ENCODE measurements at regions not wholly inside any gene's neighbourhood (a gene's known extent, or its start where the extent isn't known, plus 50 kb on each side); places are given as distances from the start of the nearest gene placed in this dataset.

DNA sequence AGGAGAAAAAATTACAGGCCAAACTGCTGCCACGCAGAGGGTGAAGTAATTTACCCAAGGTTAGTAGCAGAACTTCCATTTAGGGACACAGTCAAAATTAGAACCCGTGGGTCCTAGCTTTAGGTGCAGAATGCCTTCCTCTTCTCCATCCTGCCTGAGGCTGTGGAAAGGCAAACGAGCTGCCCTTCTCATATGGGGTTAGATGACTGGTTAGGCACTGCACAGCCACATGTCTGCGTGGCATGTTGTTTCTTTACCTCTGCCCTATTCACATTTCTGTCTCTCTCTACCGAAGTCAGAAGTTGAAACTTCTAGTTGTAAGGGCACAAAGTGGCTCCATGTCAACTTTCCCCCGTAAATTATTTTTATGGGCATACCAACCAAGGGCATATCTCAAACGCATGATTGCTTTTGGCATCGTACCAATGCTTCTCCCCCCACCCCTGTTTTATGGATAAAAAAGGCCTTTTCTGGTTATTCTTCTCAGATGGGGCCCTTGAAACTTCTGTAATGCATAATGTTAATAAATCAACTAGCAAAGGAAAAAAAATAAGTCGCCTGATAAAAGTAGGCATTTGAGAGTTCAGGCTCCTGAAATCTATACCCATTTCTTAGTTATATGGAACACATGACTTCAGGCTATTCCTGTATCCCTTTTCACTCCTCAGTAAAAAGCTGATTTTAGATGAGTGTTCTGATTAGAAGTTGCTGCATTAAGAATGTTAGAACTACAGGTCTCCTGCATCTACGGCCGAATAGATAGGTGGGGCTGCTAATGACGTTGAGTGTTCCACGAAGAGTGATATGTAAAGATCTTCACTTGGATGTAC lies 139.6 kb upstream of the NRIP1 start:
- in situ Hi-C loops (cut with HindIII; ENCODE audit: low pct_ligation_motif_present, low sequenced_read_pairs): no loop called here

DNA sequence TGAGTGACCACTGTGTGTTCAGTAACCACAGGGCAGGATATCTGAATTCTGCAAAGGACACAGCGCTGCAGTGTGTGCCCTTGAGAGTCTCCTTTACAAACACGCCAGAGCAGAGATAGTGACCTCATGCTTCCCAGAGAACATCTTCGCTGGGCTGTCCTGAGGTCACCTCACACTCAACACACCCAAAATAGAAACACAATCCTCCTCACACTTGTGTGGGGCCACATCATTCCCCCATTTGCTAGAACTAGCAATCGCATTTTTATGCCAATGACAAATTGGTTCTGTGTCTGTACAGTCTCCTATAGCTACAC lies 140.1 kb upstream of the NRIP1 start:
- DNase-seq: no peak
- TF ChIP-seq, protein P1, sequence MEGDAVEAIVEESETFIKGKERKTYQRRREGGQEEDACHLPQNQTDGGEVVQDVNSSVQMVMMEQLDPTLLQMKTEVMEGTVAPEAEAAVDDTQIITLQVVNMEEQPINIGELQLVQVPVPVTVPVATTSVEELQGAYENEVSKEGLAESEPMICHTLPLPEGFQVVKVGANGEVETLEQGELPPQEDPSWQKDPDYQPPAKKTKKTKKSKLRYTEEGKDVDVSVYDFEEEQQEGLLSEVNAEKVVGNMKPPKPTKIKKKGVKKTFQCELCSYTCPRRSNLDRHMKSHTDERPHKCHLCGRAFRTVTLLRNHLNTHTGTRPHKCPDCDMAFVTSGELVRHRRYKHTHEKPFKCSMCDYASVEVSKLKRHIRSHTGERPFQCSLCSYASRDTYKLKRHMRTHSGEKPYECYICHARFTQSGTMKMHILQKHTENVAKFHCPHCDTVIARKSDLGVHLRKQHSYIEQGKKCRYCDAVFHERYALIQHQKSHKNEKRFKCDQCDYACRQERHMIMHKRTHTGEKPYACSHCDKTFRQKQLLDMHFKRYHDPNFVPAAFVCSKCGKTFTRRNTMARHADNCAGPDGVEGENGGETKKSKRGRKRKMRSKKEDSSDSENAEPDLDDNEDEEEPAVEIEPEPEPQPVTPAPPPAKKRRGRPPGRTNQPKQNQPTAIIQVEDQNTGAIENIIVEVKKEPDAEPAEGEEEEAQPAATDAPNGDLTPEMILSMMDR (IDR thresholded peaks at IDR 0.05; ENCODE audit: low read depth, low read length, missing control alignments): no peak
- H3K36me3 ChIP-seq (replicated peaks): no peaks in the 10 kb centered on the region
- H3K27ac ChIP-seq: no peak overlapping the region
- no peaks in the 10 kb centered on the region for H3K27me3 ChIP-seq (replicated peaks)
- in situ Hi-C loops (cut with HindIII; ENCODE audit: low pct_ligation_motif_present, low sequenced_read_pairs): no loop called here
- no peak overlapping the region for H3K4me3 ChIP-seq (ENCODE audit: low read depth, low read length)

More for the DNA sequence above, 139.6 kb upstream of the NRIP1 start:
- no peaks in the 10 kb centered on the region for H3K36me3 ChIP-seq (replicated peaks)
- H3K27ac ChIP-seq: no peak overlapping the region
- no peaks in the 10 kb centered on the region for H3K27me3 ChIP-seq (replicated peaks)
- no peak for DNase-seq
- H3K4me3 ChIP-seq (ENCODE audit: low read depth, low read length): no peak overlapping the region
- TF ChIP-seq, protein P1 (IDR thresholded peaks at IDR 0.05; ENCODE audit: low read depth, low read length, missing control alignments): no peak

DNA sequence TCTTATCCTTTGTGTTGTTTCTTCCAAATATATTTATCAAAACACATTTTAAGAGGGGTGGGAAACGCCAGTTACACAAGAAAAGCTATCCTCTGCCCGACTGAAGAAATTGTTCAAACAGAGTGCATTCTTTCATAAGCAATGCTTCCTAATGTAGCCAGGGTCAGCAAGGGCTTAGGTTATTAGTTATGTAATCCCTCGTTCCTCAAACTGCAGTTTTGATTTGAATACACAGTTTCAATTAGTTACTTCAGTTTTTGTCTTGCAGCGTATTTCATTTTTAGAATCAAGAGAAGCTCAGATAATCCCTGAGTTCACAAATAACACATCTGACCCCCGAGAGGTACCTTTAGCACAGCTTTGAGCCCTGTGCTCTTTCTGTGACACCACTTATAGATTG lies 141.7 kb upstream of the NRIP1 start:
- H3K36me3 ChIP-seq (replicated peaks): no peaks in the 10 kb centered on the region
- in situ Hi-C loops (cut with HindIII; ENCODE audit: low pct_ligation_motif_present, low sequenced_read_pairs): no loop called here
- TF ChIP-seq, protein P1 (IDR thresholded peaks at IDR 0.05; ENCODE audit: low read depth, low read length, missing control alignments): no peak
- no peaks in the 10 kb centered on the region for H3K27me3 ChIP-seq (replicated peaks)
- DNase-seq: no peak
- no peak overlapping the region for H3K27ac ChIP-seq
- no peak overlapping the region for H3K4me3 ChIP-seq (ENCODE audit: low read depth, low read length)

DNA sequence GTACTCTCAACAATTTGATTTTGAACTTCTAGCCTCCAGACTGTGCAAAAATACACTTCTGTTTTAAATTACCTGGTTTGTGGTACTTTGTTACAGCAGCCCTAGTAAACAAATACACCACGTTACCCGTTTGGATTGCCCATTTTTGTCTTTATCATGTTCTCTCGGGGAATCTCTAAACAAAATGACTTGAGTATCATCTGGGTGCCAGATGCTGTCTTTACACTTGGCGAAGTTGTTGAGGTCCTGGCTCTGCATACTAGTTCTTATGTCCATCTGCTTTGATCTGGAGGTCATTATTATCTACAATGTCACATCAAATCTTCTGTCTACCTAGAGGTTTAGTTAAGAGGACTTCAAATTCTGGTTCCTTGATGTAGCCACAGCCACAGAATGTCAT lies 142.4 kb upstream of the NRIP1 start:
- in situ Hi-C loops (cut with HindIII; ENCODE audit: low pct_ligation_motif_present, low sequenced_read_pairs): no loop called here
- DNase-seq: no peak
- Histone ChIP-seq H3K4me3 (ENCODE audit: low read depth, low read length) (no peak overlapping the region), H3K27me3 (replicated peaks) (no peaks in the 10 kb centered on the region), H3K36me3 (replicated peaks) (no peaks in the 10 kb centered on the region), H3K27ac (no peak overlapping the region)
- TF ChIP-seq, protein P1 (IDR thresholded peaks at IDR 0.05; ENCODE audit: low read depth, low read length, missing control alignments): no peak

DNA sequence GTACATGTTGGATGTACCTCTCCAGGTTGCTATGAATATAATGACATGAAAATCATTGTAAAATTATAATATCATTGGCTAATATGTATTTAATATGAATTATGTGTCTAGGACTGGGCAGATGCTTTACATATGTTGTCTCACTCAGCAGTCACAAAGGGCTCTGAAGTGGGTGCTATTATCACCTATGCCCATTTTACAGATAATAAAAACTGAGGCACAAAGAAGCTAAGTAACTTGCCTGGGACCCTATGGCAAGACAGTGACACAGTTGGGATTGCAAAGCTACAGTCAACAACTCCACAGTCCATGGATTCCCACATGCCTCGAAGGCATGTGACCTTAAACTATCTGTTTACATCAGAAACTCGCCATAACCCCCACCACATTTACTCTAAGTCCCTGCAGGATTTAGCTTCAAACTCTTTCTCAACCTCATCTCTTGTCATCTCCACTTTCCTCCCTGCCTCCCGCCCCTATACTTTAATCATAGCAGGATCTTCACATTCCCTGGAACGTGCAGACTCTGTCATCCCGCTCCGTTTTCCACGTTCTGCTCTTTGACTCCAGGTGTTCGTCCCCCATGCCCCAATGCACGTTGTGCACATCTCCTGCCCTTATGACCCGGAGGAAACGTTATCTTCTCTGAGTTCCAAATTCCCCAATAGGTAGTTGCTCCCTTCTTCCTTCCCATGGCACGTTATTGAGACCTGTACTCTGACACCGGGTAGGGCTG lies 143.0 kb upstream of the NRIP1 start:
- no peak overlapping the region for H3K4me3 ChIP-seq (ENCODE audit: low read depth, low read length)
- no peaks in the 10 kb centered on the region for H3K27me3 ChIP-seq (replicated peaks)
- DNase-seq: no peak
- in situ Hi-C loops (cut with HindIII; ENCODE audit: low pct_ligation_motif_present, low sequenced_read_pairs): no loop called here
- H3K27ac ChIP-seq: no peak overlapping the region
- H3K36me3 ChIP-seq (replicated peaks): no peaks in the 10 kb centered on the region
- TF ChIP-seq, protein P1 (IDR thresholded peaks at IDR 0.05; ENCODE audit: low read depth, low read length, missing control alignments): no peak

Measured in brain microvascular endothelial cell (primary cell).